GM12878 (cell line): ENCODE measurements at regions not wholly inside any gene's neighbourhood (a gene's known extent, or its start where the extent isn't known, plus 50 kb on each side); places are given as distances from the start of the nearest gene placed in this dataset.

Experiments used
- ATAC-seq: fragments of 200-7000 bp; cut with Tn5 transposase; 3 replicates; pipeline ENCODE4 v1.9.1; 2020; ENCODE audit warnings: mild to moderate bottlenecking, moderate library complexity
- BruUV-seq: library from RNA; stranded (reverse); fragments of 400-500 nt; replicated peaks from 2 replicates; lab custom pipeline; 2021; lab: Mats Ljungman, UMichigan
- CTCF ChIA-PET: fragments of 300-600 bp; sonication (Branson Sonifier 250); formaldehyde crosslinking; extraction: SDS; loops from one replicate; lab custom pipeline; 2021; ENCODE audit warnings: inconsistent platforms; lab: Yijun Ruan, JAX
- POLR2A ChIA-PET: fragments of 350-600 bp; formaldehyde crosslinking; extraction: SDS; loops from one replicate; lab custom pipeline; 2021; ENCODE audit warnings: inconsistent platforms; lab: Charles Lee
- RAD21 ChIA-PET: fragments of 300-600 bp; sonication (Branson Sonifier 250); formaldehyde crosslinking; loops from one replicate; lab custom pipeline; 2023; ENCODE audit warnings: antibody characterized with exemption; ENCODE audit not compliant: unreplicated experiment; lab: Charles Lee
- SMC1A ChIA-PET: fragments of 300-600 bp; sonication (Branson Sonifier 250); formaldehyde crosslinking; loops from one replicate; lab custom pipeline; 2023; ENCODE audit not compliant: unreplicated experiment, uncharacterized antibody; lab: Charles Lee
- DNase-seq: peaks from one replicate; pipeline ENCODE4 v3.0.0-alpha.2; 2011; ENCODE audit warnings: low read depth, low spot score
- FAIRE-seq: peaks from 3 replicates; lab custom pipeline; 2011; peaks lifted over from hg19 to GRCh38; lab: Jason Lieb, UNC
- H2AFZ ChIP-seq: 2 replicates; pipeline ENCODE4 v1.6.0; 2011; ENCODE audit warnings: low read depth, low read length, control low read depth; ENCODE audit not compliant: control insufficient read depth
- H3K27ac ChIP-seq: 2 replicates; pipeline ENCODE4 v1.5.1; 2011; ENCODE audit warnings: control low read depth; ENCODE audit not compliant: control insufficient read depth, insufficient read depth
- H3K27me3 ChIP-seq, 2 experiments: replicated peaks in 1 of 2; 2 replicates each; pipeline versions ENCODE4 v1.6.0 to v1.6.1; 2011; ENCODE audit warnings: low read length in 1 of 2; ENCODE audit not compliant: control insufficient read depth in 2 of 2, insufficient read depth in 2 of 2
- H3K36me3 ChIP-seq, 2 experiments: 2 replicates each; pipeline ENCODE4 v1.5.1; 2011; ENCODE audit warnings: low read length in 1 of 2; ENCODE audit not compliant: control insufficient read depth in 2 of 2, insufficient read depth in 2 of 2
- H3K4me1 ChIP-seq: 2 replicates; pipeline ENCODE4 v1.6.1; 2011; ENCODE audit warnings: mild to moderate bottlenecking, low read length, moderate library complexity, mixed read lengths; ENCODE audit not compliant: control insufficient read depth, insufficient read depth
- H3K4me2 ChIP-seq: 2 replicates; pipeline ENCODE4 v1.6.0; 2011; ENCODE audit warnings: control low read depth; ENCODE audit not compliant: control insufficient read depth, insufficient read depth
- H3K4me3 ChIP-seq: fragments of 200-600 bp; sonication (generic); 2 replicates; pipeline ENCODE4 v1.5.1; 2016
- H3K79me2 ChIP-seq: 2 replicates; pipeline ENCODE4 v1.6.0; 2011; ENCODE audit warnings: low read length; ENCODE audit not compliant: control insufficient read depth, insufficient read depth
- H3K9ac ChIP-seq: 2 replicates; pipeline ENCODE4 v1.8.0; 2011; ENCODE audit warnings: low read length, control low read depth, mixed read lengths; ENCODE audit not compliant: control insufficient read depth, insufficient read depth
- H3K9me3 ChIP-seq: replicated peaks from 3 replicates; pipeline ENCODE4 v1.5.1; 2011; ENCODE audit warnings: mild to moderate bottlenecking, low read length; ENCODE audit not compliant: control insufficient read depth, insufficient read depth
- H4K20me1 ChIP-seq: 2 replicates; pipeline ENCODE4 v1.6.0; 2011; ENCODE audit not compliant: control insufficient read depth, insufficient read depth
- BHLHE40 ChIP-seq, 2 experiments: fragments of 450-650 bp in 1 of 2; IDR thresholded peaks; 2 replicates each; pipeline ENCODE4 v1.6.1; 2011 to 2017; ENCODE audit warnings: low read depth in 2 of 2, borderline replicate concordance in 1 of 2, improper control_type of control experiment in 1 of 2, low read length in 1 of 2, mild to moderate bottlenecking in 1 of 2
- CBX5 ChIP-seq: sonication (generic); IDR thresholded peaks from 2 replicates; pipeline ENCODE4 v1.6.1; 2016; ENCODE audit warnings: low read depth, moderate library complexity, mild to moderate bottlenecking, inconsistent platforms
- EZH2 ChIP-seq: IDR thresholded peaks from 2 replicates; pipeline ENCODE4 v1.6.1; 2012; ENCODE audit warnings: low read depth, mild to moderate bottlenecking, control low read depth, inconsistent platforms, low read length, borderline replicate concordance; ENCODE audit not compliant: control insufficient read depth
- KLF5 ChIP-seq: fragments of 450-650 bp; IDR thresholded peaks from 2 replicates; pipeline ENCODE4 v1.6.1; 2014; ENCODE audit warnings: mild to moderate bottlenecking; ENCODE audit not compliant: partially characterized antibody
- MXI1 ChIP-seq: fragments of 150-350 bp; IDR thresholded peaks from 2 replicates; pipeline ENCODE4 v1.6.1; 2011; ENCODE audit warnings: low read depth, mild to moderate bottlenecking, inconsistent platforms, low read length, improper control_type of control experiment
- RB1 ChIP-seq: fragments of 450-650 bp; formaldehyde crosslinking; IDR thresholded peaks from 2 replicates; pipeline ENCODE4 v1.6.1; 2017; ENCODE audit warnings: mild to moderate bottlenecking, borderline replicate concordance
- RFX5 ChIP-seq: IDR thresholded peaks from 2 replicates; pipeline ENCODE4 v1.6.1; 2011; ENCODE audit warnings: low read depth, low read length, improper control_type of control experiment
- SPI1 ChIP-seq: IDR thresholded peaks from 2 replicates; pipeline ENCODE4 v1.6.1; 2011; ENCODE audit warnings: low read depth, mild to moderate bottlenecking, low read length, moderate library complexity, borderline replicate concordance; ENCODE audit not compliant: insufficient read depth
- SREBF2 ChIP-seq: IDR thresholded peaks from 2 replicates; pipeline ENCODE4 v1.6.1; 2012; ENCODE audit warnings: mild to moderate bottlenecking, low read length
- STAT1 ChIP-seq: fragments of 450-650 bp; conservative IDR thresholded peaks from 2 replicates; pipeline ENCODE4 v1.6.1; 2014; ENCODE audit warnings: antibody characterized with exemption, mild to moderate bottlenecking
- ZNF384 ChIP-seq: IDR thresholded peaks from 2 replicates; pipeline ENCODE4 v1.6.1; 2012; ENCODE audit warnings: low read depth, mild to moderate bottlenecking, low read length, improper control_type of control experiment, borderline replicate concordance
- WGBS: methylation state at CpG from one replicate; pipeline ENCODE4 v1.1.6; 2016; ENCODE audit warnings: low lambda C conversion rate; ENCODE audit not compliant: insufficient replicate concordance, insufficient coverage; ENCODE audit errors: missing lambda C conversion rate; 5-methylcytosine and 5-hydroxymethylcytosine counted together
- in situ Hi-C: fragments of 300-500 bp; cut with MboI; formaldehyde crosslinking; loops from 9 replicates; pipeline ENCODE4 v1.14.3; 2018; ENCODE audit warnings: mixed read lengths
- intact Hi-C: fragments of 100-400 bp; cut with micrococcal nuclease; formaldehyde crosslinking; loops from one replicate; pipeline ENCODE4 v1.14.2; 2022; ENCODE audit not compliant: unreplicated experiment
- TF ChIP-seq, protein P1 (sequence below): IDR thresholded peaks from 2 replicates; pipeline ENCODE4 v1.6.1; 2012; ENCODE audit warnings: low read depth, low read length, improper control_type of control experiment

- Histone ChIP-seq H3K4me1 (no peaks in the 10 kb centered on the region), H3K36me3 (no peaks in the 10 kb centered on the region), H3K9me3 (no peaks in the 10 kb centered on the region), H3K9ac (no peak overlapping the region), H3K4me3 (no peak overlapping the region), H3K4me2 (no peak overlapping the region), H3K79me2 (no peaks in the 10 kb centered on the region), H3K27me3 (no peaks in the 10 kb centered on the region), H4K20me1 (no peaks in the 10 kb centered on the region), H3K27ac (no peak overlapping the region), H2AFZ (no peak overlapping the region)
- DNase-seq = no peak
- in situ Hi-C loops (no loop called here), intact Hi-C loops (no loop called here)
- CTCF ChIA-PET = no interaction called here
- no peak for ATAC-seq
- POLR2A ChIA-PET = no interaction called here
- FAIRE-seq = no peak
- RAD21 ChIA-PET = no interaction called here
- TF ChIP-seq, protein P1, sequence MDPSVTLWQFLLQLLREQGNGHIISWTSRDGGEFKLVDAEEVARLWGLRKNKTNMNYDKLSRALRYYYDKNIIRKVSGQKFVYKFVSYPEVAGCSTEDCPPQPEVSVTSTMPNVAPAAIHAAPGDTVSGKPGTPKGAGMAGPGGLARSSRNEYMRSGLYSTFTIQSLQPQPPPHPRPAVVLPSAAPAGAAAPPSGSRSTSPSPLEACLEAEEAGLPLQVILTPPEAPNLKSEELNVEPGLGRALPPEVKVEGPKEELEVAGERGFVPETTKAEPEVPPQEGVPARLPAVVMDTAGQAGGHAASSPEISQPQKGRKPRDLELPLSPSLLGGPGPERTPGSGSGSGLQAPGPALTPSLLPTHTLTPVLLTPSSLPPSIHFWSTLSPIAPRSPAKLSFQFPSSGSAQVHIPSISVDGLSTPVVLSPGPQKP = no peak
- BruUV-seq = no TSS peak
- SMC1A ChIA-PET = no interaction called here
Measured at GRCh38 chr6:74674377-74674776, 531.5 kb downstream of the COL12A1 start.

DNA sequence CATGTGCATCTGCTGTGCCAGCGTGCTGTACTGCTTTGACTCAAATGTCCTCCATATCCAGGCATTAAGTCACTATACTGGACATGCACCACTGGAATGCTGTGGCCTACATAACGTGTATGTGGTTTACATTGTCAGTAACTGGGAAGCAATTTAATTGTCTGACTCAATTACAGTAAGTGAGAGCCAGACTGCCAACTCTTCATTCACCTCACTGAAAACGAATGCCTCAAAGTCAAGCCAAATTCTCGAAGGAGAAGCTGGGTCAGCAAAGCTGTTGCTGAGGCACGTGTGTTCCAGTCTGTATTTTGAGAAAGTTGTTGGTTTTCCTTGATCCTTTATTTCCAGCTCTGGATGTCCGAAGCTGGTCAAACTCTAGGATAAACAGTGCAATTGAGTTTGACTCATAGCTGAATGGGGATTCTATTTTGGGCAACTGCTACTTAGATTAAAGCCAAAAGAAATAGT, 534.3 kb downstream of the COL12A1 start:
- BruUV-seq = no TSS peak
- ATAC-seq (no peak), DNase-seq (no peak), FAIRE-seq (no peak)
- ChIA-PET RAD21 (no interaction called here), POLR2A (no interaction called here), CTCF (no interaction called here), SMC1A (interaction anchor here (1.0 kb wide), 1 partner anchor 414 kb away, joined by 3 read pairs; no protein-coding TSS in a partner anchor)
- WGBS = under 1% methylated on average over 6 of the region's 6 CpGs
- Histone ChIP-seq H2AFZ (no peak overlapping the region), H4K20me1 (no peaks in the 10 kb centered on the region), H3K4me3 (no peak overlapping the region), H3K9me3 (no peaks in the 10 kb centered on the region), H3K27ac (no peak overlapping the region), H3K36me3 (no peaks in the 10 kb centered on the region), H3K27me3 (no peaks in the 10 kb centered on the region), H3K4me1 (no peaks in the 10 kb centered on the region), H3K4me2 (no peak overlapping the region), H3K79me2 (no peaks in the 10 kb centered on the region), H3K9ac (no peak overlapping the region)
- TF ChIP-seq RB1 = no peak
- no peak for TF ChIP-seq MXI1
- TF ChIP-seq STAT1 = no peak
- TF ChIP-seq BHLHE40 (IDR thresholded peaks at IDR 0.05; ENCODE audit: borderline replicate concordance in 1 of 2, low read depth in 2 of 2, low read length in 1 of 2) = no peak
- TF ChIP-seq ZNF384 = no peak
- TF ChIP-seq SREBF2 = no peak
- TF ChIP-seq RFX5 = no peak
- TF ChIP-seq, protein P1 = no peak
- no peak for TF ChIP-seq SPI1
- TF ChIP-seq CBX5 = no peak
- no peak for TF ChIP-seq EZH2
- no peak for TF ChIP-seq KLF5
- intact Hi-C loops = no loop called here
- in situ Hi-C loops = no loop called here
